Stimulated activated CD8-positive, alpha-beta memory T cell treated with anti-CD3 and anti-CD28 coated beads, Interleukin-7, amount 100 ng/mL, for 48 hours (primary cell): ENCODE measurements at regions not wholly inside any gene's neighbourhood (a gene's known extent, or its start where the extent isn't known, plus 50 kb on each side); places are given as distances from the start of the nearest gene placed in this dataset.

ENCODE experiments used
- DNase-seq, 2 donors: peaks; one replicate each; pipeline ENCODE4 v3.0.0-alpha.2; 2020; ENCODE audit warnings: low read depth in 1 of 2; ENCODE audit errors: extremely low read depth in 1 of 2

DNA sequence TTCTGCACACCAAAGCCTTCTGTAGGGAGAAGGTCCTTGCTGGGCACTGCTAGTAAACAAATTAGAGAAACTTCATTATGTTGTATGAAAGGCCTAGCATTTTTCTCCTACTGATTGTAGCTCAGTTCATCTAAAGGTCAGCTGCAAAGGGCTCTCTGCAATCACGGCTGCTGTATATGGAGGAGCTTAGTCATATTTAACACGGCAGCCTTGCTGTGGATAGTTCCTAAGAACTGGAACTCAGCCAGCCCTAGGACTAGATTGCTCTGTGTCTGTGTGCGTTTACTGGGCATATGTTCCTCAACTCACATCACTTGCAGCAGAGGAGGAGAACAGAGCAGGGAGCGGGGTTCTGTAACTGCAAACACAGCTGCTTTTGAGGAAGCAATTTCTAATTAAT, 1103.9 kb upstream of the KLHL29 start:
- no peak for DNase-seq

DNA sequence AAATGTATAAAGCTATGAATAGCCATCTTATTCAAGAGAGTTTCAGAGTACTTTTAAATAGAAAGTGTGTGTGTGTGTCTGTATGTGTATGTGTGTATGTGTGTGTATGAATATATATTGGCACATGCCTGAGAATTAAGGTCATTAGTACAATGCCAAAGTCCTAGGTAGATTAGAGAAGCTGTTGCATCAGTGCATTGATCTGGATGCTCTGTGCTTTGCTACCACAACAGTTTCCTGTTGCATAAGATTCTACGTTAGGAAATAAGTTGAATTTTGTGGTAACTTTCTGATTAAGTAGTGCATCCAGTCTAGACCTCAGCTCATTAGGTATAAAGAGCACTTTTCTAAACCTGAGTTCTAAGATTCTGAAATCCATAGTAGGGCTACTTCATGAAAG, 1102.8 kb upstream of the KLHL29 start:
- DNase-seq: no peak

DNA sequence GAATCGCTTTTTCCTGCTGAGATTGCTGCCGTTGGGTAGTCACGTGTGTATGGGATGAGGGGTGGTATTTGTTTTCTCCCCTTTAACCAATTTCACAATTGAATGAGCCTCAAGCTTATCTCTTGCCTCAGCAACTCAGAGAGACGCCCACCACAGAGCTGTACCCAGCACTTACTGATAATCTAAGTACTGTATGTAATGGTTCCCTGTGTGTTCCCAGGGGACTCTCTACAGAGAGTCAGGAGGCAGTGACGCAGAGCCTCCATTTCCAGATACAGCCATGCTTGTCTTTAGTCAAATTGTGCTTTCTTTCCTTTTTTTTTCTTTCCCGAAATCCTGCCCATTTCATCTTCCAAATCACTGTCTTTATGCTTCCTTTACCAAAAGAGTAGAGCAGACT, 1102.1 kb upstream of the KLHL29 start:
- no peak for DNase-seq

DNA sequence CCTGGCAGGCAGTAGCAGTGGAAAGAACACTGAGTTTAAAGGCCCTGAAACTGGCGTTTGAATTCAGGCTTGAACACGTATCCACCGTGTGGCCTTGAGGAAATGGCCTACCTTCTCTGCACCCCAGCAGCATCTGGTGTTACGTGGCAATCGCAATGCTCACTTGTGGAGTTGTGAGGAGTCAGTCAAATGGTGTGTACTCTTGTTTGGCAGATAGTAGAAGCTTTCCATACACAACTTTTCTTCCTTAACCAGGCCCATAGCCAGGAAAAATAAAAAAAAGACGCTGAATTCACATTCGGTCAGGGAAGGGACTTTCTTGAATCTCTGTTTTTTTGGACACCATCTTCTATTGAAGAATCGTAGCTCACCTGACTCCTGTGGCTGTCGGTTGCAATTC, 1101.5 kb upstream of the KLHL29 start:
- no peak for DNase-seq

DNA sequence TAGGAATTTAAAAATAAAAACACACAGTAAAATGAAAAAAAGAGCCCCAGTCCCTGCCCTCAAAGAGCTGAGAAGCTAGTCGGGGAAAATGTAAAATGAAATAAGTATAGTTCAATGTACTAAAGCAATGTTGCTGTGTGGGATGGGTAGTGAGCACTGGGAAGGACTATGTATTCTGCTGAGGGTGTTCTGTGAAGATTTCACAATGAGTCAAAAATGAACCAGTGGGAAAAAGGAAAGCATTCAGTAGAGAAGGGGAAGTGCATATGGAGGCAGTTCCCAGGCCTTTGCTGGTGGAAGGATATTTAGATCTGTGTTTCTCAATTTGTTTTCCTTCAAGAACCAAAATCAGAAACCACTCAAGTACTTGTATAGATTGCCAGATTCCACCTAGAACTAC, 1094.7 kb upstream of the KLHL29 start:
- DNase-seq: no peak

DNA sequence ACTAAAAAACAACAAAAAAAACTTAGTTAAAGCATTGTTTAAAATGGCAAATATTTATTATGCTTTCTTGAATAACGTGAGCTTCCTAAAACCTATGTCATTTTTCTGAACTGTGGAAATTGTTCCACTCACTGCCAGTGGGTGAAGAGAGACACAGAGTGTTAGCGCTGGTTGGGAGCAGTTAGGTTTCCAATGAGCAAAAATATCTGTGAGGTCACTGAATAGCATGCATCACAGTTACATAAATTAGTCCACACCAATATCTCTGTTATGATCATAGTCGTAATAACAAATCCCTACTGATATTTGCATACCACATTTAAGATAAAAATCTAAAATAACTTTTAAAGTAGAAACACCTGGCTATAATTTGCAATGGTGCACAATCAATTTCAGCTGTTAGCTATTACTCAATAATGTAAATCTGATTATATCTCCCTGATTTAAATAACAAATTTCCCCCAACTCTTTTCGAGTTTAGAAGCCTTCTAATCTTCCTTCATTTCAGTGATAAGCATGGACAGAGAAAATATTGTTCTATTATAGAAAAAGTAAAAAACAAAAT, 1094.0 kb upstream of the KLHL29 start:
- no peak for DNase-seq

DNA sequence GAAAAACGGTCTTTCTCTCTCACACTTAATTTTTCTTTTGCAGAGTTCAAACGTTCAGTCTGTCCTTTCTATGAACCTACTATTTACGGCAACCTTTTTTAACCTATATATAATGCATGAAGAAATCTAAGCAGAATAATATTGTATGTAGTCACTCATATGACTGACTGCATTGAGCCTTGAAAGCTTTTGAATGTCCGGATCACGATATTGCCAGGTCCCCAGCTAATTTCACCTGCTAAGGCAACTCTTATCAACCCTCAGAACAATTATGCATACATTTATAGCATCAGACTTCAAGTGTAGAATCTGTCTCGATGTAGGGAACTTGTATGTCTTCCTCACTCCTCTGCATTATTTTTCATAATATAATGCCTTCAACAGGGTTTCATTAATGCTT, 1083.8 kb upstream of the KLHL29 start:
- DNase-seq: no peak

DNA sequence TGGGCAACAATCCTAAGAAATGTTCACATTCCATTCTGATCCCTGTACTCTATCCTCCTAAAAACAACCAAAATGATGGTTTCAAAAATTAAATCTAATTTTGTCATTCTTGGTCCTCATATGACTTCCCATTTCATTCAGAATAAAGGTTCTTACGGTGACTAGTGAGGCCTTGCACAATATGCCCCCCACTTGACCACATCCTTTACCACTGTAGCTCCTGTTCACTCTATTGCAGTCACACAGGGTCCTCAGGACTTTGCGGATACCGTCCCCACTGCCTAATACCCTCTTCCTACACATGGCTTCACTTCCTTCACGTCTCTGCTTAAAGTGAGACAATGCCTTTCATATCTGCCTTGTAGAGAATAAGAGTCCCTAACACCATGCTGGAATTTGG, 1058.7 kb upstream of the KLHL29 start:
- no peak for DNase-seq

DNA sequence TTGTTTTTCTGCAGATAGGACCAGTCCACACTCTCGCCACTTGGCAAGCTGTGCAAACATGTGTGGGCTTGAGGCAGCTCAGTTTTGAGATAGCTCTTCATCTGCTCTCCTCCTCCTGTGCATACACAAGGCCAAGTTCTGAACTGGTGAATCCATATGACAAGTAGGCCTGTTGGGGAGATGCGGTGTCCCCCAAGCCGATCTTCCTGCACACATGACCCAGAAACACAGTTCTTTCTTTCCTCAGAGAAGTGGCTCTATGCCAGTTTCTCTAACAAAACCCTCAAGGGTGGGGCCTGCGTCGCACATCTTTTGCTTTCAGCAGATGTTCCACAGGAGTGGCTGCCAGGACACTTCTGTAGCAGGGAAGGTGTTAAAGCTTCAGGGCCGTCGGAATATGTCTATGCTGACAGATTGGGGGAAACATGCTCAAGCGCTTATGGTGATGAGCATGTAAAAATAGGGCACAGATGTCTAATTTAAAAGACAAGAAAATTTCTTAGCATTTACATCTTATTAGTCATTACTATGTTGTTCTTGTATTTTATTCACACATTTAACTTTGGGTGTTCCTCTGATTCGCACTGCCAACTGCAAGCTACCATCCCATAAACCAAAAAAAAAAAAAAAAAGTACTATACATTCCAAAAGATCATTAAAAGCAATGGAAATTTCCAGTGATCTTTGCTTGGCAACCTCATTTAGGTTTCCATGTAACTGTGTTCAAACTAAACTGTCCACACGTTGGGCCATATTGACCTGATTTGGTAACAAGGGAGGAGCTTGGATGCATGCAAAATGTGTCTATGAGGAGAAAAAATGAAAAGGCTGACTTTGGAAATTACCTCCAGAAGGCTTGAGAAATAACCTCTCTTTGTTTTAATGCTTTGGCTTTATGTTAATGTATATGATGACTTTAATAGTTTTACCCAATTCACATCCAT, 1055.5 kb upstream of the KLHL29 start:
- no peak for DNase-seq

DNA sequence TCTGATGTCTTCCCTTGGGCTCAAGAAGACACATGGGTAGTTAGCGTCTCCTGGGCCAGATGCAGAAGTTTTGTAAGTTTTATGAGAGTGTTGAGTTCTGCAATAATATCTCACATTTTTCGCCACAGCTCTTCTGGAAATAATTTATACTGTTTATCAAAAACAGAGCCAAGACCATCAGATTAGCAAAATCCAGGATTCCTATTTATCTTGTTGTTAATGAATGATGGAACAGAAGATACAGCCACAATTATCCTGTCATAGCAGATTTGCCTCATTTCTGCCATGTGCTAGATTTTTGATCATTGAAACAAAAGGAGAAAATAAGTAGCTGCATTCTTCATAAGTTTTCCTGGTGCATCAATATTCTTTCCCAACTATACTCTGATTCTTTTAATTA, 1048.6 kb upstream of the KLHL29 start:
- DNase-seq: no peak

DNA sequence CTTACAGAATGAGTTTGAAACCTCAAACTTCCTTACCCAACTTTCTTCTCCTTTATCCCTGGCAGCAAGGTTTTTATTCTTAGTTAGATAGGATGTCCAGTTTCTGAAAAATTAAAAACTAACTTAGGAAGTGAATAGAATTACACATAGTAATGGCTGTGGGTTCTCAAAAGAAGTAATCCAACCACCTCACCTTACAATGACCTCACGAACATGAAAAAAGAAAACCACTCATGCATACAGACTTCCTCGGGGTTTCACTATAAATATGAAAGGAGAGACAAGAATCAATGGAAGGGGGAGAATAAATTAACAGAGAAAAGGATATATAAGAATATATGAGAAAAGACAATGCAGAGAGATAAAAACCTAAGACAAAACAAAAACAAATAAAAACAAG, 1044.3 kb upstream of the KLHL29 start:
- no peak for DNase-seq

DNA sequence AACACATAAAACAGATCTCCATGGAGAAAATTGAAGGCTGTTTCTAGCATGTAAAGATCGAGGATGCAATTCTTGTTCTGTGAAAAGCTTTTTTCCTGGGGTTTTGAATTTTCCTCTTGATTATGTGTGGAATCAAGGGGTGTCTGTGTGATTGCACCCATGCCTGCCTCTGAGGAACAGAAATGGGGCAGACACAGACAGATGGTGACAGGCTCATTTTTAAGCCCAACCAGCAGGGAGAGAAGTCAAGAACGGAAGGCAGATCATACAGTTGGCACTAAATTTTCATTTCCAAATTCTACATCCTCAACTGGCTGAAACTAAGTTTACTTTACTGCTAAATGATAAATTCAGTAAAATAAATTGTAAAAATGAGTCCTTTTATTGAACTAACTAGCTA, 1037.7 kb upstream of the KLHL29 start:
- no peak for DNase-seq

DNA sequence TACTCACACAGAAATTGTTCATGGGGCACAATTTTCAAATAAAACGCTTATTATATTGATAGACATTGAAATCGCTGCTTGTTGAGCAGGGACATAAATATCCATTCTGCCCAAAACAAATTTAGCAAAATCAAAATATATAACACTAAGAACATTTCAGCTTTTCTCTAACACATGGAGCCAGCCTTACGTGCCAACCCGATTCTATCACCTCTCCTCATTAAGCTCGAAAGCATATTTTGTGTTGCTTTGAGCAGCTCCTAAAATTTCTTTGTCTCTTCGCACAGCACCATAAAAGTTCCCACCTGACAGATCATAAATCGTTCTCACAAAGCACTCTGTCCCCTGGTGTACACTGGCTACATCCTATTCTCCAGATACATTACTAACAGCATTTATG, 1034.4 kb upstream of the KLHL29 start:
- no peak for DNase-seq

DNA sequence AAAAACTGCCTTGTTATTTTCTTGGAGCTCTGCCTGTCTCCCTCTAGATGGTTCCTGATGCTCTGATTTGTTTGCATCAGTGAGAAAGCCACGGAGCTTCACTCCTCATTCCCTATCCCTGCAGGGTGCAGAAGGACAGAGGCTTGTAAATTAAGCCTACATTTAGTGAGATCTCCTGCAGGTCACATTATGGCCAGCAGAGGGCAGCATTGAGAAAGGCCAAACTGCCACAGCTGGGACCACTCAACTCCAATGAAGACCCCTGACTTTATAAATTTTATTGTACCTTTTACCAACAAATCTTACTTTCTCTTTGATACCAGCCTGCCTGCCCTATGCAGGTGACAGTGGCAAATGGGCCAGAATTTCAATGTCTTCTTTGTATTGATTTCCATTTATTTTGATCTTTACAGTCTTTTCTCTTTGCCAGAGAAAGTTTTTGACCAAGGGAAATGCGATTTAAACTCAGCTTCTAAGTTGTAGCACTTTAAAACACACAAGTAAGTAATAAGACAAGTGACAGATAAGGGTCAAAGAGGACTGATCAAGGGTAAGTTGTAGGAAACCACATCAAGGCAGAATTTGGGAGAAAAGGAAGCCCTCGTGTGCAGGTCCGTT, 1029.1 kb upstream of the KLHL29 start:
- no peak for DNase-seq

DNA sequence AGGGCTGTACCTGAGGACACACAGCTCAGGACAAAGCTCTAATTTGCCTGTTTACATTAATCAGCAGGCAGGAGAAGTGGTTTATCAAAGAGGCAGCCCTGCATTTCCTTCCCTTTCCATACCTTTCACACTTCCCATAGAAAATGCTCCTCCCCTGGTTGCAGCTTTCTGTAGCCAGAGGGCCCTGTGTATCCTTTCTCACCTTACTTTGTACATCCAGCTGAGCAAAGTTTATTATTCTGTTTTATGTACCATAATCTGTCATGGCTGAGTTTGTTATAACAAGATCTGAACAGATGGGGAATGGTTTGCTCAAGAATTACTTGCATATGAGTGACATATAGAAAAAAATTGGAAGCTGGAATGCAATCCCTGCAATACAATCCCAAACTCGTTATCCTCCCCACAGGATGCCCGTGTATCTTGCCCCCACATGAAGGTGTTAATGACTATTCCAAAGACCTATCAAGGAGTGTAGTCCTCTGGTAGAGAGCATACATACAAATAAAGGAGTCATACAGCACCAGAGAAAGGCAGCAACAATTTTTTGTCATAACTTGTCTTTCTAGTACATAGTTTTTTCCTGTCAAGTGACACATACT, 1025.8 kb upstream of the KLHL29 start:
- no peak for DNase-seq

DNA sequence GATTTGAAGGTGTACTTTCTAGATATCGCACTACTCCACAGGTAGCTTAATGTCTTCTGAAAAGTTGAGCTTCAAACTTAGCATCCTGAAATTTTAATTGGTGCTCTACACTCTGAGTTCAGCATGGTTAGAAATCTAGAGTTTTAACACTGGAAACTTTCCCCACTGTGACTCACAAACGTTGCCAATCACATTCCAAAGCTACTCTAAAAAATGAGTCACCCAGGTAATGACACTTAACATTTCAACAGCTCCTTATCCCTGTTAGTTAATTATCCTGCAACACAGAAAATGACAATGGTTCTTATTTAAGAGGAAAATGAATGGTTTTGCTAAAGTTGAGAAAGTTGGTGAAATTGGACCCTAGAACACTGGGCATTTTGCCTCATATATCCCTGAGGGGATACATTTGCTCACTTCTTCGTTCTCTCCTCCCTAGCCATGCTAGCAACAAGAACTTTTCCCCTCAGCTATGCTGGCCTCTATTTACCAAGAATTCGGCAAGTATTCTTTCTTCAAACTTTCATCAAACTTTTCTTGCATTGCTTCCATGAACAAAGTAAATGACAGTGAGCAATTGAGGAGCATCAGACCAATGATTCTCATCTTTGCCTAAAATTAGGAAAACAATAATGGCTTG, 1024.1 kb upstream of the KLHL29 start:
- DNase-seq: no peak

DNA sequence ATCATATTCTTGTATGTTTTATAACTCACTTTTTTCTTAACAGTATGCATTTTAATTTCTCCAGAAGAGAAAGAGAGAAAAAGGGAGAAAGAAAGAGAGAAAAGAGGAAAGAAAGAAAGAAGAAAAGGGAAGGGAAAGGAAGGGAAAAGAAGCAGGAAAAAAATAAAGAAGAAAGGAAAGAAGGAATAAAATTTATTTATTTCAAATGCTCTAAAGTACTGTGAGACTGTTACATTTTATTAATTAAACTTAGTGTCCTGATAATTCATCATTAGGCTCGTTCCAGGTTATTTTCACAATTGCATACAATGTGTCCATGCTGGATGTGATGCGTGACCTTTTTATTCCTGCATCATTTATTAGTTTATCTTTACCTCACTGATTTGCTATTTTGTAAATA, 1023.4 kb upstream of the KLHL29 start:
- DNase-seq: no peak

DNA sequence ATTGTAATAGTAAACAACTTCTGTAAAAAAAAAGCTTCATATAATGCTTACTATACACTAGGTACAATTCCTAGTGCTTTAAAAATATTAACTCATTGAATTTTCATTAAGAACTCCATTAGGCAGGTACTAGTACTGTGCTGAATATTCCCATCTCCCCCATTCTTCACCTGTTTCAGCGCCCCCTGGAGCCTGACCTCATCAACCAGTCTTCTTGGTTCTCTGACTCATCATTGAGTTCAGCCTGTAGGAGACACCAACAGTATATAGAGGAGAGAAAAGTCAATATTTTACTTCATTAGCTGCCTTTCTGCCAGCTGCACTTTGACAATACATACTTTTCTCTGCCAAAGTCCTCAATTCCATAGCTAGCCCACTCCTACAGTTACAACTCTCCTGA, 1009.9 kb upstream of the KLHL29 start:
- no peak for DNase-seq

DNA sequence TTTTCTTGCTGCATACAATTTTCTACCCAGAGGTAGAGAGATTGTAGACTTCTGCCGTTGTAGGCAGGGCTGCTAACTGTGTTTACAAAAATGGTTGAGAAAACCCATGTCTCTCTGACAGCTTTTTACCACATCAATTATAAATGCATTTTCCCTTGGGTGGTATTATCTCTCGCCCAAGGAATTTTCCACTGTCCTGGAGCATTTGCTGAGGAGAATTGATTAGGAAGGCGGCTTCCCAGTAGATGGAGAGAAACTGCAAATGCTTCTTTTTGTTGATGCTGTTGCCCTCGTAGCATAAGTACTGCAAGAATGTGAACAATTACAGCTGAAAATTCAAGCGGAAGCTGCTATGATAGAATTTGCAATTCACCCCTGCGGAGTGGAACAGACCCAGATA, 1007.7 kb upstream of the KLHL29 start:
- no peak for DNase-seq

DNA sequence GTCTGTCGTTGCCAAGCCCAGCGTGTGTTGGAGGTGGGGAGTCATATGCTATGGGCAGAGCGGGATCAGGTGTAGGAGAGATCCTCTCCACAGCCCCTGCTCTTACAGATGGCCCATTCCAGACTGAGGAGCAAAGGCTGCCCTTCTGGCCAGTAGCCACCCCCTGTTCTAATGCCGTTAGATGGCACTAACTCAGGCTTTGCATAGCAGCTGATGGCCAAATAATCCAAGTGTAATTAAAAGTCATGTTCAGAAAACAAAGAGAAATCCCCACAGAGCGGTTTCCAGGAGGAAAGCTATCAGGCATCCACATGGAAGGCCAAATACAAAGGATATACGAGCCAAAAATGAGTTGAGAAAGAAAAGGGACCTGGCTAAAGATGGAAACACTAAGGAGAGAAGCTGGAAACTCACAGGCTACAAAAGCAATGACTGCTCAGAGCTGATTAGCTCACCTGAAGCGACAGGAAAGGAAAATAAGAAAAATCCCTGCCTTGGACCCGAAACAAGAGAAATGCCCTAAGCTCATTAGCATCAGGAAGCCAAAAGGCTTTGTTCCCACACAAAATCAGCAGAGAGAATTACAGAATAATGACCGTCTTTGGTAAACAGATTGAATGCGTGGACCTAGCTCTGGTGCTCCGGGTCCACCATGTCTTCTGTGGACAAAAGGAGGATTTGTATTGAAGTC, 1002.4 kb upstream of the KLHL29 start:
- no peak for DNase-seq

DNA sequence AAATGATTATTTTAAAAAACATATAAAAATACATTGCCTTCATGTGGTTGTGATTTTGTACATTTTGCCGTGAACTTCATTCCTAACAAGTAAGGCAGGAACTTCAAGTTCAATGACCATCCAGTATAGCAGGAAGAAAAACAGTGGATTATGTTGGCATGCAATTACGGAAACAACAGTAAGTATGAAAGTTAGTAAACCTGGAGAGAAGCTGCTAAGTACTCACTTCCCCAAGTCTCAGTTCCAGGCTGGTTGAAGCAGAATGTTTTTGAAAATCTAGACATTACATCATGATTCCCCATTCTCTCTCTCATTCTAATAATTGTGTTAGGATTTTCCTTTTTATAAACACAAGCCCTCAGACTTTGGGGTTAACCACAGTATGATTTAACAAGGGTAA, 987.1 kb upstream of the KLHL29 start:
- DNase-seq: no peak
